PC-3 (cell line): ENCODE measurements at regions not wholly inside any gene's neighbourhood (a gene's known extent, or its start where the extent isn't known, plus 50 kb on each side); places are given as distances from the start of the nearest gene placed in this dataset.

Experiments
- ATAC-seq: fragments of 200-7000 bp; cut with Tn5 transposase; 2 replicates; pipeline ENCODE4 v1.9.1; 2020; ENCODE audit warnings: mild to moderate bottlenecking, moderate library complexity
- BruUV-seq: library from RNA; stranded (reverse); fragments of 400-500 nt; replicated peaks from 2 replicates; lab custom pipeline; 2021; lab: Mats Ljungman, UMichigan
- CTCF ChIA-PET: fragments of 300-600 bp; sonication (Branson Sonifier 250); formaldehyde crosslinking; loops from one replicate; lab custom pipeline; 2022; ENCODE audit warnings: antibody characterized with exemption; lab: Charles Lee
- POLR2A ChIA-PET: fragments of 300-600 bp; sonication (Branson Sonifier 250); formaldehyde crosslinking; loops from one replicate; lab custom pipeline; 2022; ENCODE audit warnings: antibody characterized with exemption; ENCODE audit not compliant: unreplicated experiment; lab: Charles Lee
- DNase-seq: peaks from one replicate; pipeline ENCODE4 v3.0.0-alpha.2; 2015
- H2AFZ ChIP-seq: fragments of 300-600 bp; sonication (generic); 2 replicates; pipeline ENCODE4 v1.6.0; 2016; ENCODE audit warnings: antibody characterized with exemption, low read length
- H3F3A ChIP-seq: fragments of 300-600 bp; sonication (generic); one replicate; pipeline ENCODE4 v1.6.0; 2017; ENCODE audit warnings: antibody characterized with exemption, low read length, control low read depth, mild to moderate bottlenecking; ENCODE audit not compliant: unreplicated experiment
- H3K27ac ChIP-seq: fragments of 300-600 bp; sonication (generic); 2 replicates; pipeline ENCODE4 v1.5.1; 2016; ENCODE audit warnings: mild to moderate bottlenecking, low read length
- H3K27me3 ChIP-seq: fragments of 300-600 bp; sonication (generic); 2 replicates; pipeline ENCODE4 v1.6.1; 2016; ENCODE audit warnings: low read length, mixed read lengths
- H3K36me3 ChIP-seq: fragments of 300-600 bp; sonication (generic); 2 replicates; pipeline ENCODE4 v1.6.1; 2016; ENCODE audit warnings: low read depth, mixed run types, low read length, mixed read lengths
- H3K4me1 ChIP-seq: fragments of 300-600 bp; sonication (generic); 2 replicates; pipeline ENCODE4 v1.5.1; 2016; ENCODE audit warnings: low read length; ENCODE audit not compliant: insufficient read depth
- H3K4me2 ChIP-seq: fragments of 300-600 bp; sonication (generic); 2 replicates; pipeline ENCODE4 v1.6.0; 2016; ENCODE audit warnings: low read length
- H3K4me3 ChIP-seq: fragments of 300-600 bp; sonication (generic); 2 replicates; pipeline ENCODE4 v1.5.1; 2016; ENCODE audit warnings: mild to moderate bottlenecking, low read length, mixed read lengths
- H3K79me2 ChIP-seq: fragments of 300-600 bp; sonication (generic); 2 replicates; pipeline ENCODE4 v1.6.1; 2017; ENCODE audit warnings: low read length, mixed read lengths
- H3K9ac ChIP-seq: fragments of 300-600 bp; sonication (generic); 2 replicates; pipeline ENCODE4 v1.6.0; 2016; ENCODE audit warnings: mild to moderate bottlenecking, low read length
- H3K9me2 ChIP-seq: fragments of 300-600 bp; sonication (generic); replicated peaks from 2 replicates; pipeline ENCODE4 v1.6.1; 2016; ENCODE audit warnings: mixed run types, low read length, mixed read lengths
- H3K9me3 ChIP-seq: fragments of 300-600 bp; sonication (generic); 2 replicates; pipeline ENCODE4 v1.6.1; 2016; ENCODE audit warnings: low read length, mixed read lengths
- H4K20me1 ChIP-seq: fragments of 300-600 bp; sonication (generic); 2 replicates; pipeline ENCODE4 v1.6.1; 2016; ENCODE audit warnings: low read length, mixed read lengths
- CTCF ChIP-seq: fragments of 300-600 bp; sonication (generic); conservative IDR thresholded peaks from 2 replicates; pipeline ENCODE4 v1.5.1; 2017; ENCODE audit warnings: antibody characterized with exemption, low read depth, mild to moderate bottlenecking, low read length
- EZH2 ChIP-seq: fragments of 300-600 bp; sonication (generic); IDR thresholded peaks from one replicate; pipeline ENCODE4 v1.6.1; 2017; ENCODE audit warnings: antibody characterized with exemption, mild to moderate bottlenecking, low read length; ENCODE audit not compliant: unreplicated experiment
- EZH2phosphoT487 ChIP-seq: fragments of 300-600 bp; sonication (generic); IDR thresholded peaks from 2 replicates; pipeline ENCODE4 v1.6.1; 2018; ENCODE audit warnings: mild to moderate bottlenecking, antibody characterized with exemption, low read length, borderline replicate concordance
- intact Hi-C: fragments of 100-400 bp; cut with micrococcal nuclease; formaldehyde crosslinking; loops from 2 replicates; pipeline ENCODE4 v1.9.0; 2023

- Histone ChIP-seq H3K79me2 (no peaks in the 10 kb centered on the region), H3F3A (no peaks in the 10 kb centered on the region), H3K9me2 (no peaks in the 10 kb centered on the region), H3K9ac (no peak overlapping the region), H2AFZ (no peak overlapping the region), H3K27ac (no peak overlapping the region), H3K4me2 (no peak overlapping the region), H3K4me1 (no peaks in the 10 kb centered on the region), H3K4me3 (no peak overlapping the region), H3K27me3 (peaks cover 9% of the 10 kb centered on the region; the same call in 1 of the 2 replicates), H3K9me3 (0 out of 2 replicates have a peak, but pooled peaks cover 3% of the 10 kb centered on the region), H4K20me1 (no peaks in the 10 kb centered on the region), H3K36me3 (no peaks in the 10 kb centered on the region)
- intact Hi-C loops = no loop called here
- no TSS peak for BruUV-seq
- ChIA-PET CTCF (no interaction called here), POLR2A (no interaction called here)
- ATAC-seq (no peak), DNase-seq (no peak)
- TF ChIP-seq EZH2phosphoT487 (no peak), CTCF (no peak), EZH2 (no peak)
Measured at GRCh38 chr11:112663947-112664634, 297.1 kb upstream of the NCAM1 start.

- no peak for TF ChIP-seq EZH2
- H3K36me3 ChIP-seq = no peaks in the 10 kb centered on the region
- CTCF ChIA-PET = no interaction called here
- ATAC-seq (no peak), DNase-seq (no peak)
- H3K9me3 ChIP-seq = 0 out of 2 replicates have a peak, but pooled peaks cover 3% of the 10 kb centered on the region
- no peaks in the 10 kb centered on the region for H3F3A ChIP-seq
- no peaks in the 10 kb centered on the region for H4K20me1 ChIP-seq
- H3K27me3 ChIP-seq = peaks cover 9% of the 10 kb centered on the region; the same call in 1 of the 2 replicates
- no TSS peak for BruUV-seq
- no peaks in the 10 kb centered on the region for H3K9me2 ChIP-seq
- no peak overlapping the region for H3K4me3 ChIP-seq
- H3K79me2 ChIP-seq = no peaks in the 10 kb centered on the region
- no peak overlapping the region for H3K9ac ChIP-seq
- no peak overlapping the region for H2AFZ ChIP-seq
- no peak overlapping the region for H3K27ac ChIP-seq
- intact Hi-C loops = no loop called here
- no peak overlapping the region for H3K4me2 ChIP-seq
- no peaks in the 10 kb centered on the region for H3K4me1 ChIP-seq
- POLR2A ChIA-PET = no interaction called here
Measured at GRCh38 chr11:112665291-112665690, 295.9 kb upstream of the NCAM1 start.

GRCh38 chr11:112666253-112666652 is 295.0 kb upstream of the NCAM1 start:
- ChIA-PET POLR2A (no interaction called here), CTCF (no interaction called here)
- H3F3A ChIP-seq = no peaks in the 10 kb centered on the region
- intact Hi-C loops = no loop called here
- H2AFZ ChIP-seq = no peak overlapping the region
- 0 out of 2 replicates have a peak, but pooled peaks cover 3% of the 10 kb centered on the region for H3K9me3 ChIP-seq
- no peaks in the 10 kb centered on the region for H4K20me1 ChIP-seq
- peaks cover 9% of the 10 kb centered on the region; the same call in 1 of the 2 replicates for H3K27me3 ChIP-seq
- no peak overlapping the region for H3K4me3 ChIP-seq
- ATAC-seq = no peak
- no peak for DNase-seq
- H3K9ac ChIP-seq = no peak overlapping the region
- no peaks in the 10 kb centered on the region for H3K4me1 ChIP-seq
- H3K27ac ChIP-seq = no peak overlapping the region
- H3K9me2 ChIP-seq = no peaks in the 10 kb centered on the region
- no peaks in the 10 kb centered on the region for H3K79me2 ChIP-seq
- H3K36me3 ChIP-seq = no peaks in the 10 kb centered on the region
- H3K4me2 ChIP-seq = no peak overlapping the region
- TF ChIP-seq CTCF (no peak), EZH2phosphoT487 (no peak), EZH2 (no peak)
- BruUV-seq = no TSS peak
